ENCODE measurements at regions not wholly inside any gene's neighbourhood (a gene's known extent, or its start where the extent isn't known, plus 50 kb on each side); places are given as distances from the start of the nearest gene placed in this dataset.

DNA sequence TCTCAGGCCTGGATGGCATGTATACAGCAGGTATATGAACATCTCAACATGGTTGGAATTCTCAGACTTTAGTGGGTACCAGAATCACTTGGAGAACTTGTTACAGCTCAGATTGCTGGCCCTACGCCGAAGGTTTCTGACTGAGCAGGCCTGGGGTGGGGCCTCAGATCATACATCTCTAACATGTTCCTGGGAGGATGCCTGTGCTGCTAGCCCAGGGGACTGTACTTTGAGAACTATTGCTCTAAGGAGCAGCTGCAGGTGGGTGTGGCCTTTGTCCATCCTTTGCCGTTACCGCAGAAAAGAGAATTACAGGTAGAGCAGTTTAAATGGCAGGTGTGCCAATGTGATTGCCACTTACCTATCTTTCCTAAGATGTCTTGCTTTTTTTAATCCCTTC is 310.5 kb upstream of the JAG1 start:
- TF ChIP-seq, protein P1, sequence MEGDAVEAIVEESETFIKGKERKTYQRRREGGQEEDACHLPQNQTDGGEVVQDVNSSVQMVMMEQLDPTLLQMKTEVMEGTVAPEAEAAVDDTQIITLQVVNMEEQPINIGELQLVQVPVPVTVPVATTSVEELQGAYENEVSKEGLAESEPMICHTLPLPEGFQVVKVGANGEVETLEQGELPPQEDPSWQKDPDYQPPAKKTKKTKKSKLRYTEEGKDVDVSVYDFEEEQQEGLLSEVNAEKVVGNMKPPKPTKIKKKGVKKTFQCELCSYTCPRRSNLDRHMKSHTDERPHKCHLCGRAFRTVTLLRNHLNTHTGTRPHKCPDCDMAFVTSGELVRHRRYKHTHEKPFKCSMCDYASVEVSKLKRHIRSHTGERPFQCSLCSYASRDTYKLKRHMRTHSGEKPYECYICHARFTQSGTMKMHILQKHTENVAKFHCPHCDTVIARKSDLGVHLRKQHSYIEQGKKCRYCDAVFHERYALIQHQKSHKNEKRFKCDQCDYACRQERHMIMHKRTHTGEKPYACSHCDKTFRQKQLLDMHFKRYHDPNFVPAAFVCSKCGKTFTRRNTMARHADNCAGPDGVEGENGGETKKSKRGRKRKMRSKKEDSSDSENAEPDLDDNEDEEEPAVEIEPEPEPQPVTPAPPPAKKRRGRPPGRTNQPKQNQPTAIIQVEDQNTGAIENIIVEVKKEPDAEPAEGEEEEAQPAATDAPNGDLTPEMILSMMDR (IDR thresholded peaks at IDR 0.05), result no peak
- TF ChIP-seq POLR2A (IDR thresholded peaks at IDR 0.05), result no peak

Measured in lower leg skin (tissue), 3 donors.